Right lobe of liver (tissue), 6 donors: ENCODE measurements at regions not wholly inside any gene's neighbourhood (a gene's known extent, or its start where the extent isn't known, plus 50 kb on each side); places are given as distances from the start of the nearest gene placed in this dataset.

Experiments
- ATAC-seq, 4 donors: fragments of 200-7000 bp; cut with Tn5 transposase; one replicate each; pipeline ENCODE4 v1.9.1; 2020; ENCODE audit warnings: mild to moderate bottlenecking in 4 of 4, moderate library complexity in 4 of 4
- DNase-seq, 3 donors: peaks; one replicate each; pipeline ENCODE4 v3.0.0-alpha.2; 2020
- H3K27ac ChIP-seq, 3 donors: fragments of 200-600 bp; one replicate each; pipeline ENCODE4 v1.8.0; 2022
- H3K27me3 ChIP-seq, 2 donors: fragments of 200-600 bp; one replicate each; pipeline ENCODE4 v1.8.0; 2022
- H3K36me3 ChIP-seq, 4 donors: fragments of 200-600 bp; sonication (generic) in 1 of 4; one replicate each; pipeline versions ENCODE4 v1.5.1 to v1.8.0; 2017 to 2022; ENCODE audit warnings: control low read depth in 1 of 4
- H3K4me1 ChIP-seq, 4 donors: fragments of 200-600 bp; sonication (generic) in 1 of 4; one replicate each; pipeline versions ENCODE4 v1.5.1 to v1.8.0; 2017 to 2022; ENCODE audit warnings: control low read depth in 1 of 4
- H3K4me3 ChIP-seq, 3 donors: fragments of 200-600 bp; one replicate each; pipeline ENCODE4 v1.8.0; 2022
- H3K9me3 ChIP-seq, 4 donors: fragments of 200-600 bp; sonication (generic) in 1 of 4; one replicate each; pipeline versions ENCODE4 v1.5.1 to v1.8.0; 2017 to 2022; ENCODE audit warnings: control low read depth in 1 of 4
- POLR2A ChIP-seq: fragments of 450-650 bp; IDR thresholded peaks from one replicate; pipeline ENCODE4 v1.6.1; 2017; ENCODE audit warnings: antibody characterized with exemption, mild to moderate bottlenecking
- WGBS: methylation state at CpG from one replicate; pipeline ENCODE4 v1.1.6; 2018; ENCODE audit warnings: low coverage, low lambda C conversion rate; ENCODE audit not compliant: insufficient coverage; ENCODE audit errors: missing lambda C conversion rate; 5-methylcytosine and 5-hydroxymethylcytosine counted together
- intact Hi-C, 2 donors: fragments of 100-400 bp; cut with DNase I; formaldehyde crosslinking; loops; one replicate each; pipeline versions ENCODE4 v1.11.2 to v1.14.1; 2022
- TF ChIP-seq, protein P1 (sequence below), 4 donors: fragments of 200-600 bp in 3 of 4; fragments of 450-650 bp in 1 of 4; IDR thresholded peaks; one replicate each; pipeline versions ENCODE4 v1.5.1 to v1.8.0; 2016 to 2022; ENCODE audit warnings: antibody characterized with exemption in 4 of 4, mild to moderate bottlenecking in 2 of 4
- donor health status: DM: no; HTN: yes; CAD: no.
- donor health status: DM: no; HTN: no; CAD: no.
- donor health status: DM: no; HTN: no; CAD: no.
- donor health status: DM: no; HTN: yes; CAD: no.
- donor health status: DM: no; HTN: yes; CAD: no.

DNA sequence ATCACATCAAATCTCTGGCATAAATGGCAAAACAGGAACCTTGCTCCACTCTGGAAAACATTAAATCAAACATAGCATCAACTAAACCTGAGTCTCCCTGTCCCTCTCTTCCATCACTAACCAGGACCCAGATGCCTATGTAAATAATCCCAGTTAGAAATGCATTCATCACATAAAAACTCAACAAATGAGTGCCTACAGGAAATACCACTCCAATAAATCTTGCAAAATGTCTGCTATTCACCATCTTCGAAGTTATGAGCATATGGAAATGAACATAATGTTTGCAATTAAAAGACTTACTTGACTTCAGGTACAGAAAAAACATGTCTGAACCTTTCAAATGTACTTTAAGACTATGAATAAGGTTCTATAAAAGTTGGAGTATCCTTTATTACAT, 425.0 kb downstream of the CDH11 start:
- H3K36me3 ChIP-seq, result no peaks in the 10 kb centered on the region
- no peaks in the 10 kb centered on the region for H3K4me1 ChIP-seq
- intact Hi-C loops, result no loop called here
- H3K9me3 ChIP-seq, result no peaks in the 10 kb centered on the region
- ATAC-seq, result no peak
- H3K27ac ChIP-seq, result no peak overlapping the region
- no peak overlapping the region for H3K4me3 ChIP-seq
- no peak for DNase-seq
- H3K27me3 ChIP-seq, result no peaks in the 10 kb centered on the region
- 36% methylated on average over 1 of the region's 1 CpG for WGBS
- no peak for TF ChIP-seq POLR2A
- TF ChIP-seq, protein P1, sequence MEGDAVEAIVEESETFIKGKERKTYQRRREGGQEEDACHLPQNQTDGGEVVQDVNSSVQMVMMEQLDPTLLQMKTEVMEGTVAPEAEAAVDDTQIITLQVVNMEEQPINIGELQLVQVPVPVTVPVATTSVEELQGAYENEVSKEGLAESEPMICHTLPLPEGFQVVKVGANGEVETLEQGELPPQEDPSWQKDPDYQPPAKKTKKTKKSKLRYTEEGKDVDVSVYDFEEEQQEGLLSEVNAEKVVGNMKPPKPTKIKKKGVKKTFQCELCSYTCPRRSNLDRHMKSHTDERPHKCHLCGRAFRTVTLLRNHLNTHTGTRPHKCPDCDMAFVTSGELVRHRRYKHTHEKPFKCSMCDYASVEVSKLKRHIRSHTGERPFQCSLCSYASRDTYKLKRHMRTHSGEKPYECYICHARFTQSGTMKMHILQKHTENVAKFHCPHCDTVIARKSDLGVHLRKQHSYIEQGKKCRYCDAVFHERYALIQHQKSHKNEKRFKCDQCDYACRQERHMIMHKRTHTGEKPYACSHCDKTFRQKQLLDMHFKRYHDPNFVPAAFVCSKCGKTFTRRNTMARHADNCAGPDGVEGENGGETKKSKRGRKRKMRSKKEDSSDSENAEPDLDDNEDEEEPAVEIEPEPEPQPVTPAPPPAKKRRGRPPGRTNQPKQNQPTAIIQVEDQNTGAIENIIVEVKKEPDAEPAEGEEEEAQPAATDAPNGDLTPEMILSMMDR (IDR thresholded peaks at IDR 0.05), result no peak

DNA sequence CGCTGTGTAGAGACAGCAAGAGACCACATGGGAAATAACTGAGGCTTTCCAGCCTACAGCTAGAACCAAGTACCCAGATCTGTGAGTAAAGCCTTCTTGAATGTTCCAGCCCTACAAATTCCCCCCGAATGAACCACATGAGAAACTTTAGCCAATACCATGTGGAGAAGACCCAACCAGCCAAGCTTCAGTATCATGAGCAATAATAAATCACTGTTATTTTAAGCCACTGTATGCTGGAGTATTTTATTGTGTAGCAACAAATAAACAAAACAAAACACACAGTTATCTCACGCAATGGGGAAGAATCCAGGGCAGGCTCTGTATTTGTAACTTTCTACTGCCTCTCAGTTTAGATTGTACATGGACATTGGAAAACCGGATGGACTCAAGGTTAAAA, 426.2 kb downstream of the CDH11 start:
- H3K27ac ChIP-seq, result no peak overlapping the region
- H3K9me3 ChIP-seq, result no peaks in the 10 kb centered on the region
- no peak for ATAC-seq
- no peaks in the 10 kb centered on the region for H3K4me1 ChIP-seq
- TF ChIP-seq POLR2A, result no peak
- TF ChIP-seq, protein P1 (IDR thresholded peaks at IDR 0.05), result no peak
- 39% methylated on average over 4 of the region's 4 CpGs for WGBS
- no peaks in the 10 kb centered on the region for H3K27me3 ChIP-seq
- no peak for DNase-seq
- intact Hi-C loops, result no loop called here
- no peak overlapping the region for H3K4me3 ChIP-seq
- no peaks in the 10 kb centered on the region for H3K36me3 ChIP-seq

DNA sequence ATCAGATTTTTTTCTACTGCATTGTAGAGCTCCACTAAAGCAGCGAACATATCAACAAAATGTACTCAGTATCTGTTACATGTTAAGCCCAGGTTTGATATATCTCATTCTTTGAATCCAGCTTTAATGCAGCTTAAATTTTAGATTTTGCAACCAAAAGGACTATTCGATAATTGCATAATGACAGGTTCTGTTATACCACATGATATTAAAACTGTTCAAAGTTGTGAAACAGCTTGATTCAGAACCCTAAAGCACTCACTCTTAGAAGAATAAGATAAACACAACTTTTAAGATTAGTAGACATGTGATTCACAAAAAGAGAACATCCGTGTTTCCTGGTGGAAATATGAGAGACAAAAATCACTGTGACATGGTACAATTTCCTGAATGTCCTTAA, 427.9 kb downstream of the CDH11 start:
- ATAC-seq (no peak), DNase-seq (no peak)
- Histone ChIP-seq H3K27ac (no peak overlapping the region), H3K9me3 (no peaks in the 10 kb centered on the region), H3K4me1 (no peaks in the 10 kb centered on the region), H3K4me3 (no peak overlapping the region), H3K36me3 (no peaks in the 10 kb centered on the region), H3K27me3 (no peaks in the 10 kb centered on the region)
- intact Hi-C loops, result no loop called here
- 45% methylated on average over 3 of the region's 3 CpGs for WGBS
- TF ChIP-seq, protein P1 (IDR thresholded peaks at IDR 0.05), result no peak
- no peak for TF ChIP-seq POLR2A

DNA sequence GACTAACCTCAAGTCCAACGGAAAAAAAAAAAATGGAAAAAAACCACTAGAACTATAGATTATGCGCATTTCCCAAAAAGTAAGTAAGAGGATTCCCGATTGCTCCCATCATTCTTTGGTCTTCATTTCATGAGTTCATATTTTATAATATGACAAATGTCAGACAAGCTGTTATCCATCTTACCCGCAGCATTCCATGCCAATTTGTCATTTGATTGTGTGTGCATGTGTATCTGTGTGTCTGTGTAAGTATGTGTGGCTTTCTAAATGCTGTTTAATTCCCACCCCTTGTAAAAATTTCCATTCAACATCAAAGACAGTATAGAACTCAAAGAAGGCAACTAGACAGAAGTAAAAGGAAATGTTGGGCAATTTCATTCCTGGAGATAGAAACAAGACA, 434.1 kb downstream of the CDH11 start:
- no peak overlapping the region for H3K4me3 ChIP-seq
- H3K9me3 ChIP-seq, result no peaks in the 10 kb centered on the region
- no peak for ATAC-seq
- H3K27ac ChIP-seq, result no peak overlapping the region
- no peak for TF ChIP-seq POLR2A
- intact Hi-C loops, result no loop called here
- H3K36me3 ChIP-seq, result no peaks in the 10 kb centered on the region
- H3K4me1 ChIP-seq, result no peaks in the 10 kb centered on the region
- no peaks in the 10 kb centered on the region for H3K27me3 ChIP-seq
- 64% methylated on average over 4 of the region's 4 CpGs for WGBS
- DNase-seq, result no peak

DNA sequence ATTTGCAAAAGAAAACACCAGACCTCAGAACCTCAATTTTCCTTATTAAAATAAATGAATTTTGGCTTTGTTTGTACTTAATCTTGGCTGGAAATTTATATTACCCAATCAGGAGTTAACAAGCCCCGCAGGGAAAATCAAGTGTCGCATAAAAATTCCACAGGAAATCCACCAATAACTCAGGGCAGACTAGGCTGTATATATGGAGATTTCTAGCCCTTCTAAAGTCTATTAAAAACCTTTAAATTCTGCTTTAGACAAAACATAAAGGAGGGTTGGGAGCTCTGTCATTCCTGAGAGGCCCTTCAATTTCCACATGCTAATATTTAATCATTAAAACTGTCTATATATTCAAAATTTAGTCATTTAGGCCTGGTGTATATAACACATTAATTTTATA, 434.7 kb downstream of the CDH11 start:
- Histone ChIP-seq H3K27ac (no peak overlapping the region), H3K27me3 (no peaks in the 10 kb centered on the region), H3K4me3 (no peak overlapping the region), H3K4me1 (no peaks in the 10 kb centered on the region), H3K9me3 (no peaks in the 10 kb centered on the region), H3K36me3 (no peaks in the 10 kb centered on the region)
- intact Hi-C loops, result no loop called here
- no peak for TF ChIP-seq POLR2A
- TF ChIP-seq, protein P1 (IDR thresholded peaks at IDR 0.05), result no peak
- WGBS, result 60% methylated on average over 2 of the region's 2 CpGs
- no peak for DNase-seq
- ATAC-seq, result no peak
